Posterior vena cava (tissue), 2 donors: ENCODE measurements at regions not wholly inside any gene's neighbourhood (a gene's known extent, or its start where the extent isn't known, plus 50 kb on each side); places are given as distances from the start of the nearest gene placed in this dataset.
"Not testable (repeated sequence)": the region's sequence is repeated elsewhere in the genome, so short reads cannot be mapped to it uniquely, and the experiment has no call there.

Source experiments
- DNase-seq: peaks from one replicate; pipeline ENCODE4 v3.0.0-alpha.2; 2020; ENCODE audit warnings: low spot score
- intact Hi-C, 2 donors: fragments of 100-400 bp; cut with DNase I; formaldehyde crosslinking; loops; one replicate each; pipeline versions ENCODE4 v1.14.1 to v1.14.2; 2022 to 2023
- donor health status: DM: yes; HTN: yes; CAD: no.
- donor health status: DM: yes; HTN: yes; CAD: no.

DNA sequence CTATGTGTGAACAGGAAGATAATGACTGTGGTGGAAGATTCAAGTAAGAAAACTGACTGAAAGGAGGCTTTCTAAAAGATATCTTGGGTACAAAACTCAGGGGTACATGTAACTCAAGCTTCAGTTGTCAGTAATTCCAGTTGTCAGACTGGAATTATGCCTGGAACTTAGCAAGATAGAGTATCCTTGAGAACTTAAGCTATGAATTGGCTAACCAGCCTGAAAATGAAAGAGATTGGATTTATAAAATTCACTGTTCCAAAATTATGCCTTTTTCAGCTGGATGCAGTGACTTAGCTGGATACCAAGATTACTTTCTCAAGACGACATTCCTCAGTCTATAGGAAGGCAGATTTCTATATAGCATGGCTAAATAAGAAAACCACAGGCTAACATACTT lies 221.9 kb upstream of the ZBTB20 start:
- no peak for DNase-seq
- intact Hi-C loops: no loop called here

GRCh38 chr3:115375362-115375761 lies 228.3 kb upstream of the ZBTB20 start:
- intact Hi-C loops: loop anchor here in 1 of 2 donors (5.0 kb wide), 1 partner anchor 293 kb away; no protein-coding TSS in a partner anchor
- DNase-seq: no peak

GRCh38 chr3:115380883-115381572 lies 233.9 kb upstream of the ZBTB20 start:
- DNase-seq: no peak
- intact Hi-C loops: no loop called here

GRCh38 chr3:115381573-115381912 lies 234.5 kb upstream of the ZBTB20 start:
- no peak for DNase-seq
- intact Hi-C loops: no loop called here

DNA sequence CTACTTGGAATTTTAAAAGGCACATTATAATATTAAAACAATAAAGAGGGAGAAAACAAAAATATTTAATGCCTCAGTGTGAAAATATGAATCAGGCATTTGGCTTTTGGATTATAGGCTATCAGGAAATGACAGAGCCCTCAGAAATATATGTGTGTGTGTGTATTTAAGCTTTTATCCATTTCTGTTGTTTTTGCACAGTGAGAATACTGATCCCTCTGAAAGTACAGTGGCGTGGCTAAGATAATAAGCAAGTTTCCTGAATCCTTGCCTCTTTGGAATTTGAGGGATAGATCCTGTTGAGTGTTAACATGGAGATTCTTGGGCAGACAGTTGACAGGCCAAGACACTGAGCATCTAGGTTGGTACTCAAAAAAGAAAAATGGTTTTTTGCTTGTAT lies 234.8 kb upstream of the ZBTB20 start:
- intact Hi-C loops: no loop called here

GRCh38 chr3:115384381-115384780 lies 237.3 kb upstream of the ZBTB20 start:
- DNase-seq: no peak
- intact Hi-C loops: no loop called here

More for the DNA sequence above, 234.8 kb upstream of the ZBTB20 start:
- no peak for DNase-seq

DNA sequence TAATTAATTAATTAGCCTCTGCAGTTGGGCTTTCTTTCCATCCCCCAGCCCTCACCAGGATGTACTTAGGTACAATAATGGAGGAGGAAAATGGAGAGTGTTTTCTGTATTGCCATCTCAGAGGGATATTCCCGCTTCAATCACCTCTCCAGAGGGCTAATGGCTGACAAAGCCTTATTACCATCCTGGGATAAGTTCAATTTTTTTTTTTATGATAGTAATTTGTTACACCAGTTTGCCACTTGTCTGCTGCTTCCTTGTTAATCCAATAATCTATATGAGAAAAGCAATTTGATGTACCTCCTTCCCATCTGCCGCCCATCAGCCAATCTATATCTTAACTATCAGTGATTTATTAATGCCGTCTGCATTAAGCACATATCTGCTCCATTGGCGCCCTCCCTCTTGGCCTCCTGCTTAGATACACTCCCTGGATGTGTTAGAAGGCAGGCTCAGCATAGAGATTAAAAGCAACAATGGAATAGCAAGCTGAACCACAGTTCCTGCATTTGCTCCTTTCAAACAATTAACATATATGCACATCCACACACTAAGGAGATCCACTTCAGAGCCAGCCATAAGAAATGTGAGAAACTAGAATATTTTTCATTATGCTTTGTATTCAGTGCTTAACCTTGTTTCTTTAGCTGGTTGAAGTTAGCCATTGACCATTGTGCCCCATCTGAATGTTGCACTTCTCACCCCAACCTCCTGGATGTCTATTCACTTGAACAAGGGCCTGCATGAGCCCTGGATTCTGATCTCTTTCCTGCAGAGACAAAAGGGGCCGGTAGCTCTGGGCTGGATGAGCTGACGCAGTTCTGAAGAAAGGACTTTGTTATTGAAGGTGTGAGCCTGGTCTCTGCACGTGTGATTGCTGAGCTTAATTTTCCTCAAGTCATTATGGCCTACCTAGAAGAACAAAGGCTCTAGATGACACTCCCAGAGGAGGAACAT lies 237.3 kb upstream of the GAP43 start:
- DNase-seq: no peak
- intact Hi-C loops: no loop called here

DNA sequence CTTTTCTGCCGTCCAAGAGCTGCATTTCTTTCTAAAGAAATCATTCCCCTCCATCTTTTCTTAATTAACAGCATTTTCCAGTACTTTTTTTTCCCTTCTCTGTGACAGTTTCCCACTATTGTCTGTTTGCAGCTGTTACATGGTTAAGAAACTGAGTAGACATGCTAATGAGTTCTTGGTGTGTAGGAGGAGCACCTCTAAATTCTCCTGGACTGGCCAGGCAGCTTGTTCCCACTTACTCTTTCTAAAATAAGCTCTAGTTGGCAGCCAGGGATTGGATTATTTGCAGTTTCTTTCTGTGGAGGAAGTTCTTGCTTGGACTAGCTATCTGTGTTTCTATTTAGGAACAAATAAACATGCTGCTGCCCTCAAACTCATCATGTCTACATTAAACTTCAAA lies 235.1 kb upstream of the GAP43 start:
- intact Hi-C loops: no loop called here
- no peak for DNase-seq

GRCh38 chr3:115388811-115389210 lies 234.5 kb upstream of the GAP43 start:
- no peak for DNase-seq
- intact Hi-C loops: no loop called here

- intact Hi-C loops: no loop called here
- DNase-seq: no peak
Measured at GRCh38 chr3:115396801-115397200, 226.5 kb upstream of the GAP43 start.

GRCh38 chr3:115397433-115397832 lies 225.9 kb upstream of the GAP43 start:
- intact Hi-C loops: no loop called here
- DNase-seq: no peak

DNA sequence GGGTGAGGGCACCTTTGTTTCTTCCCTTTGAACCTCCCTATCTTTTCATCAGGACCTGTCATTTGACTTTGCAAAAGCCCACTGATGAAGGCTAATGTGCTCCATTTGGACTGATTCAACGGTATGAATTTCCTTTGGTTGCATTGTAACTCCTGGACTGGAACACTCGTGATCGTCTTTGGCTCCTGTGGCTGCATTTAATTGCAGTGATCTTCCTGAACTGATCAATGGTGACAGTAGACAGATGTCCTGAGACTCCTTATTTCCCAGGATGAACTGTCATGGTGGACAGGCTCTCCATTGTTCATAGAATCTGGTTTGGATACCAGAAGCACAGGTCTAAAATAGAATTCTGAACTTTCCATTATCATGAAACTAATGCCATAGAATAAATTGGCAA lies 224.8 kb upstream of the GAP43 start:
- intact Hi-C loops: no loop called here
- DNase-seq: no peak

DNA sequence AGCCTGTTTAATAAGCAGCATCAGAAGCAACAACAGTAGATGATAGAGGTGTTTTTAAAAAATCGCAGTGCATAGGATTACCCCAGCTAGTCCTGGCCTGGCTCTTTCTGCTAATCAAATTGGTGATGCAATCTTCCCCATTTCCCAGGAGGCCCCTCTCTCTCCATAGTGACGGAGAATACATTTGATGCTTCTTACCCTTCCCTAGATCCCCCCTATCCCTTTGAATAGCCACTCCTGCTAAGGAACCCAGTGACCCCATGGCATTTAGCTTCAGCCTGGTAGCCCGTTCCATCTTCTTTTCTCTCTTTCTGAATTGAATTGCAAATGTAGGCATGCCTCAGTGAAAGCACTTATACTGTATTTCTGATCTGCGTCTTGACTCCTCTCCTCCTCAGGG lies 223.6 kb upstream of the GAP43 start:
- intact Hi-C loops: no loop called here

DNA sequence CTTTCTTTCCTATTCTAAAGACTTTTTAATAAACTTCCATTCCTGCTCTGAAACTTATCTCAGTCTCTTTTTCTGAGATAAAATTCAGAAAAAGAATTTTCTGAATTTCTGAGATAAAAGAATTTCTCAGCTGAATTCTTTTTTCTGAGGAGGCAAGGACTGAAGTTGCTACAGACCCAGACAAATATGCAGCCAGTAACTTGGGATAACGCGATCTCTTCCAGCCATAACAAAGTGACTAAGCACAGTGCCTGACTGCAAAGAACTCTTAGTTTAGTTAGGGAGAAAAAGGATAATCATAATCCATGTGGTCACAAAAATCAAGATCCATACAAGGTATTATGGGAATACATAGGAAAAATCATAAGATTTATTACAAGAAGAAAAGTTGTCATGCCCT lies 222.0 kb upstream of the GAP43 start:
- intact Hi-C loops: no loop called here

More for the DNA sequence above, 223.6 kb upstream of the GAP43 start:
- no peak for DNase-seq

DNA sequence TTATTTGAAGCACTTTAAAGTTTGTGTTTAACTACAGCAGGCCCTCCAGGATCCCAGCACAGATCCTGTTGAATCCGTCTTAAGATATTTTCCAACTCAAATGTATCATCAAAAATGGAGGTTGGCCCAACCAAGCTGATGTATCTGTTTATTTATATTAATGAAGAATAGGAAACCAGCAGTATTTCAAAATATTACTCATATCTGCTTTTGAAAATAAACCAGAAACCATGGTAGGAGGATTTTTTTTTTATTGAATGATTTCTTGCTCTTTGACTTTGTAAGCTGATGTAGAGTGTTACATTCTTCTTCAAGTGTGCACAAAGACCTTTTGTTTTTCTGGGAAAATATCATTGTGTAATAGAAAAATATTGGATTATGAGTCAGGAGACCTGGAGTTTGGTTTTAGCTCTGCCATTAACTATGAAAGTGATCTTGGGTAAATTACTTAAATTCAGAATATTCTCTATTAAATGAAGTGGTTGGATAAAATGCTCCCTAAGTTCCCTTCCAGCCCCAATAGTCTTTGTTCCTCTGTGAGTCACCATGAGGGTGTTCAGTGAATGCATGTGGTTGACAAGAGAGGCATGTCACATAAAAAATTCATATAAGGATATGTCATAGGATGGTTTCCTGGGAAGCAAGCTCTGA lies 221.3 kb upstream of the GAP43 start:
- intact Hi-C loops: no loop called here
- no peak for DNase-seq

More for the DNA sequence above, 222.0 kb upstream of the GAP43 start:
- no peak for DNase-seq

DNA sequence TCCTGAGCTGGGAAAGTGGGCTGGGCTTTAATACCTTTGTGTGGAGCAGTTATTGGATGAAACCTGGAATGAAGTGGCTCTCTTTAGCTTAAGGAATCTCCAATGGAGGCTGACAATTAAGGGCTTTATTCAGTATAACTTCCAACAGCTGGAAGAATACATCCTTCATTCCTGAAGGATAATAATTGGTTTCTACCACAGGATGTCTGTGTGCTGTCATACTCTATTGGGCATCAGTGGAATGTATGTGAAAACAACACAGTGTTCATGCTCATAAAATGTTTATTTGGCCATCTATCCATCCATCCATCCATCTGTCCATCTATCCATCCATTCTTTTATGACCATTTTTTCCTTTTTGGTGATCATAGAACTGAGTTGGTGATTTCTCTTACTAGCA lies 220.7 kb upstream of the GAP43 start:
- intact Hi-C loops: no loop called here
- DNase-seq: no peak

- DNase-seq: no peak
- intact Hi-C loops: no loop called here
Measured at GRCh38 chr3:115403786-115404185, 219.5 kb upstream of the GAP43 start.

DNA sequence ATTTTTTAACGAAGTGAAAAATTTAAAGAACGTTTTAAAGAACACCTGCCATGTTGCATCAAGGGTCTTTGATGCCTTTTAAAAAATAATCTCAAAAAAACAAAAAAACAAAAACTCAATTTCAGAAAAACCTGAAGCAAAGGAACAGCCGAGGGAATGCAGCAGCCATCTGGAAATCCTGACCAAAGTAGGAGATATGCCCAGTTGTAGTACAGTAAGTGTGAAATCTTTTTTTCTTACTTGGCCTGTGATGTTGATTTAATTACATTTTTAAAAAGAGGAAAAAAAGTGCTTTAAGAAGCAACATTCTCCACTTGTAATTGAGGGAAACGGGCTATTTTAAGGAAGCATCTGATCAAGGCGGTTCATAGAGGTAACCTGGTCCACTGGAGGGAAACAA lies 213.7 kb upstream of the GAP43 start:
- intact Hi-C loops: no loop called here
- no peak for DNase-seq

DNA sequence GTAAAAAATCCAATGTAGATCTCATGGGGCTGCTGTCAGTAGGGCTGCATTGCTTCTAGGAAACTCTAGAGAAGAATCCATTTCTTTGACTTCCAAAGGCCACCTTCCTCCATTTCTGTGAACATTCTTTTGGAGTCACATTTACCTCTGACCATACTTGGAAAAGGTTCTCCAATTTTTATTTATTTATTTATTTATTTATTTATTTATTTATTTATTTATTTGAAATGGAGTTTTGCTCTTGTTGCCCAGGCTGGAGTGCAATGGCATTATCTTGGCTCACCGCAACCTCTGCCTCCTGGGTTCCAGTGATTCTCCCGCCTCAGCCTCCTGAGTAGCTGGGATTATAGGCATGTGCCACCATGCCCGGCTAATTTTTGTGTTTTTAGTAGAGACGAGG lies 208.7 kb upstream of the GAP43 start:
- intact Hi-C loops, DNase-seq: not testable (repeated sequence)
